Breast epithelium (tissue), 3 donors: ENCODE measurements at regions not wholly inside any gene's neighbourhood (a gene's known extent, or its start where the extent isn't known, plus 50 kb on each side); places are given as distances from the start of the nearest gene placed in this dataset.

Source experiments
- POLR2AphosphoS5 ChIP-seq, 3 donors: sonication (generic); formaldehyde crosslinking; IDR thresholded peaks; one replicate each; pipeline ENCODE4 v1.6.1; 2017; ENCODE audit warnings: antibody characterized with exemption in 3 of 3
- TF ChIP-seq, protein P1 (sequence below), 3 donors: fragments of 450-650 bp; IDR thresholded peaks; one replicate each; pipeline ENCODE4 v1.5.1; 2016 to 2017; ENCODE audit warnings: antibody characterized with exemption in 3 of 3, mild to moderate bottlenecking in 3 of 3, moderate library complexity in 3 of 3

DNA sequence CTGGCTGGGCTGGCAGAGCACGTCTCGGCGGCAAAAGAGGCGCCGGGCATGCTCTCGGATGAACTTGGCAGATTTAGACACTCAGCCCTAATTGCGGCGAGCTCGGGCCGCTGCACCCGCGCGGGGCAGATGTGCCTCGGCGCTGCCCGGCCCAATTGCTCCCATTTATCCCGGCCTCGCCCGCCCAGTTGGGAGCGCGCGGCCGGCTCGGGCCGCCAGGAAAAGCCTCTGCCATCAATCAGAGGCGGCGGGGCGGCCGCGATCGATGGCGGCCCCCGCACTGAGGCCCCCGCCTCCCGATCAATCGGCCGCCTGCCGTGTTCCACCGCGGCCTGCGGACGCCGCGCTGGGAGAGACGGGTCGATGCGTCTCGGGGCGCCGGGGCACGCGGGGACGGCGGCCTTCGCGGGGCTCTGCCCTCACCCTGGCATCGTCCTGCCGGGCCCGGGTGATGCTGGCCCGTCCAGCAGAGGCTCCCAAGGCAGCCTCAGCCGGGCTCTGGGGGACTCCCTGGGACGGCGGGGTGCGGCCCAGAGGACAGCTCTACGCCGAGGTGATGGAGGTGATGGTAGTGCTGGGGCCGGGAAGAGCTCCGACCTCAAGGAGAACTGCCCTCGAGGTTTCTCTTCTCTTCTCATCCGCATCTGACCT is 200.9 kb upstream of the N4BP1 start:
- TF ChIP-seq, protein P1, sequence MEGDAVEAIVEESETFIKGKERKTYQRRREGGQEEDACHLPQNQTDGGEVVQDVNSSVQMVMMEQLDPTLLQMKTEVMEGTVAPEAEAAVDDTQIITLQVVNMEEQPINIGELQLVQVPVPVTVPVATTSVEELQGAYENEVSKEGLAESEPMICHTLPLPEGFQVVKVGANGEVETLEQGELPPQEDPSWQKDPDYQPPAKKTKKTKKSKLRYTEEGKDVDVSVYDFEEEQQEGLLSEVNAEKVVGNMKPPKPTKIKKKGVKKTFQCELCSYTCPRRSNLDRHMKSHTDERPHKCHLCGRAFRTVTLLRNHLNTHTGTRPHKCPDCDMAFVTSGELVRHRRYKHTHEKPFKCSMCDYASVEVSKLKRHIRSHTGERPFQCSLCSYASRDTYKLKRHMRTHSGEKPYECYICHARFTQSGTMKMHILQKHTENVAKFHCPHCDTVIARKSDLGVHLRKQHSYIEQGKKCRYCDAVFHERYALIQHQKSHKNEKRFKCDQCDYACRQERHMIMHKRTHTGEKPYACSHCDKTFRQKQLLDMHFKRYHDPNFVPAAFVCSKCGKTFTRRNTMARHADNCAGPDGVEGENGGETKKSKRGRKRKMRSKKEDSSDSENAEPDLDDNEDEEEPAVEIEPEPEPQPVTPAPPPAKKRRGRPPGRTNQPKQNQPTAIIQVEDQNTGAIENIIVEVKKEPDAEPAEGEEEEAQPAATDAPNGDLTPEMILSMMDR (IDR thresholded peaks at IDR 0.05): no peak
- no peak for TF ChIP-seq POLR2AphosphoS5 (IDR thresholded peaks at IDR 0.05)
